Chondrocyte (in vitro differentiated cells): ENCODE measurements at regions not wholly inside any gene's neighbourhood (a gene's known extent, or its start where the extent isn't known, plus 50 kb on each side); places are given as distances from the start of the nearest gene placed in this dataset.

Experiments
- DNase-seq: peaks from one replicate; pipeline ENCODE4 v3.0.0; 2021; ENCODE audit warnings: mixed read lengths, low spot score
- H3K27ac Mint-ChIP-seq: one replicate; pipeline ENCODE4 v1.8.0; 2021; ENCODE audit warnings: mild to moderate bottlenecking, moderate library complexity, mixed read lengths; ENCODE audit not compliant: unreplicated experiment
- H3K27me3 Mint-ChIP-seq: 2 replicates; pipeline ENCODE4 v1.8.0; 2021; ENCODE audit warnings: low read depth, mixed read lengths
- H3K36me3 Mint-ChIP-seq: 2 replicates; pipeline ENCODE4 v1.8.0; 2021; ENCODE audit warnings: low read depth, mixed read lengths
- H3K4me1 Mint-ChIP-seq: 2 replicates; pipeline ENCODE4 v1.8.0; 2021; ENCODE audit warnings: low read depth, mild to moderate bottlenecking, mixed read lengths
- H3K4me3 Mint-ChIP-seq: one replicate; pipeline ENCODE4 v1.8.0; 2021; ENCODE audit warnings: mild to moderate bottlenecking, moderate library complexity, mixed read lengths; ENCODE audit not compliant: unreplicated experiment
- H3K9me3 Mint-ChIP-seq: 2 replicates; pipeline ENCODE4 v1.8.0; 2021; ENCODE audit warnings: low read depth, mixed read lengths
- TF ChIP-seq, protein P1 (sequence below): fragments of 200-600 bp; sonication (generic); IDR thresholded peaks from 2 replicates; pipeline ENCODE4 v1.5.0; 2021; ENCODE audit warnings: antibody characterized with exemption, mild to moderate bottlenecking, moderate library complexity

DNA sequence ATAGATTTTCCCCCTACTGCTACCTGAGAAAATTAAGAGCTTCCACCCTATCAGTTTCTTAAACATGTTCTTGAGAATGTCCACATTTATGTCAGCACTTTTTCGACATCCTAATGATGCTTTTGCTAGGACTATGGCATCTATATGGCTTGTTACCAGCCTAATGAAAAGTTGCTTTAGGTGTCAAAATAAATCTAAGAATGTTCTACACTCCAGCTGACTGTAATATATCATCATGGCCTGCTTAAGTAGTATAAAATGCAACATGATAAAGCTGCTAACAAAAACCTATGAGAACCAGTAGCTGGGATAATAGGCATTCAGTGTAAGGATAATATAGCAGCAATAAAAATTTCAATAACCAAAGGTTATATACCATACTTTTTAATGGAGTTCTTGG, 1983.5 kb upstream of the CELF4 start:
- TF ChIP-seq, protein P1, sequence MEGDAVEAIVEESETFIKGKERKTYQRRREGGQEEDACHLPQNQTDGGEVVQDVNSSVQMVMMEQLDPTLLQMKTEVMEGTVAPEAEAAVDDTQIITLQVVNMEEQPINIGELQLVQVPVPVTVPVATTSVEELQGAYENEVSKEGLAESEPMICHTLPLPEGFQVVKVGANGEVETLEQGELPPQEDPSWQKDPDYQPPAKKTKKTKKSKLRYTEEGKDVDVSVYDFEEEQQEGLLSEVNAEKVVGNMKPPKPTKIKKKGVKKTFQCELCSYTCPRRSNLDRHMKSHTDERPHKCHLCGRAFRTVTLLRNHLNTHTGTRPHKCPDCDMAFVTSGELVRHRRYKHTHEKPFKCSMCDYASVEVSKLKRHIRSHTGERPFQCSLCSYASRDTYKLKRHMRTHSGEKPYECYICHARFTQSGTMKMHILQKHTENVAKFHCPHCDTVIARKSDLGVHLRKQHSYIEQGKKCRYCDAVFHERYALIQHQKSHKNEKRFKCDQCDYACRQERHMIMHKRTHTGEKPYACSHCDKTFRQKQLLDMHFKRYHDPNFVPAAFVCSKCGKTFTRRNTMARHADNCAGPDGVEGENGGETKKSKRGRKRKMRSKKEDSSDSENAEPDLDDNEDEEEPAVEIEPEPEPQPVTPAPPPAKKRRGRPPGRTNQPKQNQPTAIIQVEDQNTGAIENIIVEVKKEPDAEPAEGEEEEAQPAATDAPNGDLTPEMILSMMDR: no peak
- Mint-ChIP-seq H3K27me3 (no peaks in the 10 kb centered on the region), H3K4me3 (no peak overlapping the region), H3K9me3 (peaks cover 3% of the 10 kb centered on the region), H3K27ac (no peak overlapping the region), H3K4me1 (no peaks in the 10 kb centered on the region), H3K36me3 (no peaks in the 10 kb centered on the region)
- DNase-seq: no peak

DNA sequence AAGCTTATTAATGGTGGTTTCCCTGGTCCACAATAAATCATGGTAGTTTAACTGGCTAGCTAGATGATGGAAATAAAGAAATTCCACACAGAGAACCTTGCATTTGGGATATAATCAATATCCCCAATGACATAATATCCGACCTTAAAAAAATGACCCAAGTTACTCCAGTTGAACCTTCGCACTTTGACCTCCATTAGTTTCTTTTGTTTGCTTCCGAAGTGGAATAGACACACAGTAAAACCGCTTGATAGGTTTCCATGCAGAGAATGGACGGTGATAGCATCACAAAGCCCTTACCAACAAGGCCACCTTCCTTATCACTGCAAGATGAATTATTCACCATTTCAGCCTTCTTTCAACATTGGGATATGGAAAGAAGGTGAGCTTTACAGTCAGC, 1966.1 kb upstream of the CELF4 start:
- peaks cover 2% of the 10 kb centered on the region for H3K27me3 Mint-ChIP-seq
- H3K36me3 Mint-ChIP-seq: no peaks in the 10 kb centered on the region
- H3K9me3 Mint-ChIP-seq: no peaks in the 10 kb centered on the region
- DNase-seq: no peak
- TF ChIP-seq, protein P1: no peak
- no peak overlapping the region for H3K27ac Mint-ChIP-seq
- no peaks in the 10 kb centered on the region for H3K4me1 Mint-ChIP-seq
- no peak overlapping the region for H3K4me3 Mint-ChIP-seq

DNA sequence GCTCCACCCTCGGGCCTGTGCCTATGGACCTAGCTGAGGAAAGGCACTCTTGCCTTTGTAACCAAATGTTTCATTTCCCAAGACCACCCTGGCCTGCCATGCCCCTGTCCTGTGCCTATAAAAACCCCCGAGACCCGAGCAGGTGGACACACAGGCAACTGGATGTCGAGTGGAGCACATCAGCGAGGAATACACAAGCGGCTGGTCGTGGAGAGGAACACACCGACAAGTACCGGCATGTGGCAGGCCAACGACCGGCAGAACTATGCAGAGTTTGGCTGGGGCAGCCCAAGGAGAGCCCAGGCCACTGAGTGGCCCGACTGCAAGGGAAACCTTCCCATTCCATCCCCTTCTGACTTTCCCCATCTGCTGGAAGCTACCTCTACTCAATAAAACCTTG, 1963.8 kb upstream of the CELF4 start:
- H3K4me3 Mint-ChIP-seq: no peak overlapping the region
- DNase-seq: peak; percentile 67
- H3K27ac Mint-ChIP-seq: no peak overlapping the region
- no peaks in the 10 kb centered on the region for H3K9me3 Mint-ChIP-seq
- H3K36me3 Mint-ChIP-seq: no peaks in the 10 kb centered on the region
- H3K27me3 Mint-ChIP-seq: peaks cover 2% of the 10 kb centered on the region
- H3K4me1 Mint-ChIP-seq: no peaks in the 10 kb centered on the region
- TF ChIP-seq, protein P1: no peak

DNA sequence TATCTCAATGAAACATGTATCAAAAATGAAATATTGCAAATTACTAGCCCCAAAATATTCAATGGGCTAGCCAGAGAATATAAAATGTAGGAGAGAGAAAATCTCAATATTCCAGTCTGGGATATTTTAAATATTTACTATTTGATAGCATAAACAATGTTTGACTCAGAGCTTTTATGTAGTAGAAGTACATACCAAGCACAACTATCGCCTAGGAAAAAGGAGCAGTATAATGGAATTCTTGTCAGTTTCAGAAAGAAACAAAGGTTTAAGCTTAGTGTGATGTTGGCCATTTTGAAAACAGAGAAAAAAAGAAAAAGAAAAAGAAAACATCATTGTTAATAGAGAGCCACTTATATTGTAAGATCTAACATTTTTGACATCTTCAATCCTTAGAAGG, 1961.9 kb upstream of the CELF4 start:
- Mint-ChIP-seq H3K27ac (no peak overlapping the region), H3K27me3 (peaks cover 2% of the 10 kb centered on the region), H3K4me3 (no peak overlapping the region), H3K36me3 (no peaks in the 10 kb centered on the region), H3K4me1 (no peaks in the 10 kb centered on the region), H3K9me3 (no peaks in the 10 kb centered on the region)
- TF ChIP-seq, protein P1: no peak
- no peak for DNase-seq

DNA sequence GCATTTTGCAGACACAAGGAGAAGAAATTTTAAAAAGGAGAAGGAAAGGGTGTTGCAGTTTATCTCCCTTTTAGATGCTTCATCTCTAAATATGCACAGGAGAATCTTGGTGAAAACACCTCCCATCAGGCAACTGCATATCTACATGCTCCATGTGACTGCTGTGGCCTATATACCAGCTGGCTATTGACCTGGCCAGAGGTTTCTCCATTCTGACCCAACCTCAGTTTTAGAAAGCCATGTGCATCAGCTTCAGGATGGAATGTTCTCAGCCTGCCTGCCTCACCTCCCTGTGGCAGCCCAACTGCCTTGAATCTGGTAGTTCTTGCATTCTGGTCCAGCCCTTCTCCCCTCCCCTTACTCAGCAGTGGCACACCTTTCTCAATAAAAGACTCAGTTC, 1958.8 kb upstream of the CELF4 start:
- TF ChIP-seq, protein P1: no peak
- Mint-ChIP-seq H3K36me3 (no peaks in the 10 kb centered on the region), H3K27ac (no peak overlapping the region), H3K27me3 (peaks cover 2% of the 10 kb centered on the region), H3K4me3 (no peak overlapping the region), H3K9me3 (no peaks in the 10 kb centered on the region), H3K4me1 (no peaks in the 10 kb centered on the region)
- DNase-seq: no peak
